Calu3 (cell line): ENCODE measurements at regions not wholly inside any gene's neighbourhood (a gene's known extent, or its start where the extent isn't known, plus 50 kb on each side); places are given as distances from the start of the nearest gene placed in this dataset.

ENCODE experiments used
- BruUV-seq: library from RNA; stranded (reverse); fragments of 400-500 nt; replicated peaks from 2 replicates; lab custom pipeline; 2021; lab: Mats Ljungman, UMichigan
- CTCF ChIA-PET: fragments of 300-600 bp; sonication (Branson Sonifier 250); formaldehyde crosslinking; loops from one replicate; lab custom pipeline; 2022; ENCODE audit warnings: antibody characterized with exemption; lab: Charles Lee
- DNase-seq: peaks from one replicate; pipeline ENCODE4 v3.0.0; 2022
- H3K27ac Mint-ChIP-seq: one replicate; pipeline ENCODE4 v1.8.0; 2022; ENCODE audit warnings: mixed read lengths; ENCODE audit not compliant: unreplicated experiment
- H3K27me3 Mint-ChIP-seq: one replicate; pipeline ENCODE4 v1.8.0; 2022; ENCODE audit warnings: mixed read lengths; ENCODE audit not compliant: unreplicated experiment
- H3K36me3 Mint-ChIP-seq: one replicate; pipeline ENCODE4 v1.8.0; 2022; ENCODE audit warnings: mild to moderate bottlenecking, moderate library complexity, mixed read lengths; ENCODE audit not compliant: insufficient read depth, unreplicated experiment
- H3K4me1 Mint-ChIP-seq: one replicate; pipeline ENCODE4 v1.8.0; 2022; ENCODE audit warnings: mild to moderate bottlenecking, low read depth, mixed read lengths; ENCODE audit not compliant: unreplicated experiment
- H3K4me3 Mint-ChIP-seq: one replicate; pipeline ENCODE4 v1.8.0; 2022; ENCODE audit warnings: mild to moderate bottlenecking, low read depth, moderate library complexity, mixed read lengths; ENCODE audit not compliant: unreplicated experiment
- H3K9me3 Mint-ChIP-seq: one replicate; pipeline ENCODE4 v1.8.0; 2022; ENCODE audit warnings: low read depth, mixed read lengths; ENCODE audit not compliant: unreplicated experiment
- intact Hi-C: fragments of 100-400 bp; cut with micrococcal nuclease; formaldehyde crosslinking; loops from one replicate; pipeline ENCODE4 v1.10.0; 2022; ENCODE audit not compliant: unreplicated experiment
- TF ChIP-seq, protein P1 (sequence below): fragments of 200-600 bp; IDR thresholded peaks from one replicate; pipeline ENCODE4 v1.8.0; 2022; ENCODE audit warnings: antibody characterized with exemption; ENCODE audit not compliant: unreplicated experiment

DNA sequence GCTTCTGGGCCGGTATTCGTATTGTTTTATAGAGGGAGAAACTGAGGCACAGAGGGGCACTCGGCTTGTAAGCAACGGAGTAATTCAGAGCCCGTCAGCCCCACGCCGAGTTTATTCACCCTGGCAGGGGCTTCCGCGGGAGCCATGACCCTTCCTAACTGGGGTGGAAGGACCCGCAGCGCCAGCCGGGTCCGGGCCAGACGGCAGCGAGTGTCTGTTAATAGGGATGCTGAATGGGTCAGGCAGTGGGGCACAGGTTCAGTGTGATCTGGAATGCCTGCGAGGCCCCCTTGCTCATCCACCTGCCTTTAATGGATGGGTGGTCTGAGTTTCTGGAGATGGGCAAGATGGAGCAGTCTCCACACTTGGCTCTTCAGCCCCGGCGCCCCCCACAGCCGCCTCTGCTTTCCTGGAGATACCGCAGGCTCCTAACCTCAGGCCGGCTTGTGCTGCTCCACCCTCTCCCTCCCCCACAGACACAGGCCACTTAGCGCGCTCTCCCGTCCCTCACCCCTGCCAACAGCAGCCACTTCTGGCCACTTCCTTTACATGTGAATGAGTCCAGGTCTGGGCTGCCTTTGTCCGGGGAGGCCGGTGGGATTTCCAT lies 147.1 kb downstream of the ERCC6L2 start:
- CTCF ChIA-PET: no interaction called here
- Mint-ChIP-seq H3K4me1 (no peaks in the 10 kb centered on the region), H3K4me3 (peak overlapping the region; percentile 53), H3K9me3 (peaks cover 4% of the 10 kb centered on the region), H3K27me3 (peaks cover 83% of the 10 kb centered on the region), H3K27ac (no peak overlapping the region), H3K36me3 (peaks cover 5% of the 10 kb centered on the region)
- TF ChIP-seq, protein P1, sequence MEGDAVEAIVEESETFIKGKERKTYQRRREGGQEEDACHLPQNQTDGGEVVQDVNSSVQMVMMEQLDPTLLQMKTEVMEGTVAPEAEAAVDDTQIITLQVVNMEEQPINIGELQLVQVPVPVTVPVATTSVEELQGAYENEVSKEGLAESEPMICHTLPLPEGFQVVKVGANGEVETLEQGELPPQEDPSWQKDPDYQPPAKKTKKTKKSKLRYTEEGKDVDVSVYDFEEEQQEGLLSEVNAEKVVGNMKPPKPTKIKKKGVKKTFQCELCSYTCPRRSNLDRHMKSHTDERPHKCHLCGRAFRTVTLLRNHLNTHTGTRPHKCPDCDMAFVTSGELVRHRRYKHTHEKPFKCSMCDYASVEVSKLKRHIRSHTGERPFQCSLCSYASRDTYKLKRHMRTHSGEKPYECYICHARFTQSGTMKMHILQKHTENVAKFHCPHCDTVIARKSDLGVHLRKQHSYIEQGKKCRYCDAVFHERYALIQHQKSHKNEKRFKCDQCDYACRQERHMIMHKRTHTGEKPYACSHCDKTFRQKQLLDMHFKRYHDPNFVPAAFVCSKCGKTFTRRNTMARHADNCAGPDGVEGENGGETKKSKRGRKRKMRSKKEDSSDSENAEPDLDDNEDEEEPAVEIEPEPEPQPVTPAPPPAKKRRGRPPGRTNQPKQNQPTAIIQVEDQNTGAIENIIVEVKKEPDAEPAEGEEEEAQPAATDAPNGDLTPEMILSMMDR: no peak
- DNase-seq: no peak
- BruUV-seq: no TSS peak
- intact Hi-C loops: no loop called here

DNA sequence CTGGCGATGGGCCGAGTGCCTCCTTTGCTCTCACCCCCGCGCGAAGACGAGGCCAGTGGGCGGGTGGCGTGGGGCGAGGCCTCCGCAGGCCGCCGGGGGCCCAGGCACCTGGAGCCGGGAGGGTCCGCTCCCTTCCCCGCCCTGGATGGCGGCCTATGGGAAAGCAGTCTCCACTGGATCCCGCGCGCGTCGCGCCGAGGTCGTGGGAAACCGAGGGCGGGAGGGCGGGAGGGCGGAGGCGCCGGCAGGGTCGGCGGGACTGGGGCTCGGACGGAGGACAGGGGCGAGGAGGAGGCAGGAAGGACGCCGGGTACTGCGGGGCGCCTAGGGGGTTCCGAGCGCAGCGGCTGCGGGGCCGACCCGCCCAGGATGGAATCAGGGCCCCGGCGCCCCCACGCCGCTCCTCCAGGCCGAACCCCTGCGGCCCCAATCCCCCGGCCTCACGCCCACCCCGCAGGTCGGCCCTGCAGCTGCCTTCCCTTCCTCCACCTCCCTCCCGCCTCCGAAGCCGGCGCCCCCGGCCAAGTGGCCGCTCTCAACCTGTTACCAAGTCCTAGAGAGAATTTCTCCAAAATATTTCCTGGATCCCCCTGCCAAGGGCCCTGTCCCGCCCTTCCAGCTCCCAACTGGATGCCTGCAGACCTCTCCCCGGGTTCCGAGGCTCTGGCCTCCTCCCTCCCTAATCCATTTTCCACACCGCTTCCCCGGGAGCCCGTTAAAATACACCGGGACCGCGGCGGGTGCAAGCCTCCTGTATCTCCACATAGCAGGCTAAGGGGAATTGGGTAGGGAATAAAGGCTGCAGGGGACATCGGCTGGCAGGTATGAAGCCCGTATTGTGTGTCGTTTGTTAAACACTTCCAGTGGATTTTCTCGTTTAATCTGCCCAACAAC lies 146.3 kb downstream of the ERCC6L2 start:
- TF ChIP-seq, protein P1: no peak
- no TSS peak for BruUV-seq
- intact Hi-C loops: no loop called here
- no peak overlapping the region for H3K27ac Mint-ChIP-seq
- peaks cover 5% of the 10 kb centered on the region for H3K36me3 Mint-ChIP-seq
- DNase-seq: no peak
- H3K9me3 Mint-ChIP-seq: peaks cover 3% of the 10 kb centered on the region
- peaks cover 77% of the 10 kb centered on the region for H3K27me3 Mint-ChIP-seq
- peak overlapping the region; percentile 77 for H3K4me3 Mint-ChIP-seq
- H3K4me1 Mint-ChIP-seq: no peaks in the 10 kb centered on the region
- CTCF ChIA-PET: no interaction called here

DNA sequence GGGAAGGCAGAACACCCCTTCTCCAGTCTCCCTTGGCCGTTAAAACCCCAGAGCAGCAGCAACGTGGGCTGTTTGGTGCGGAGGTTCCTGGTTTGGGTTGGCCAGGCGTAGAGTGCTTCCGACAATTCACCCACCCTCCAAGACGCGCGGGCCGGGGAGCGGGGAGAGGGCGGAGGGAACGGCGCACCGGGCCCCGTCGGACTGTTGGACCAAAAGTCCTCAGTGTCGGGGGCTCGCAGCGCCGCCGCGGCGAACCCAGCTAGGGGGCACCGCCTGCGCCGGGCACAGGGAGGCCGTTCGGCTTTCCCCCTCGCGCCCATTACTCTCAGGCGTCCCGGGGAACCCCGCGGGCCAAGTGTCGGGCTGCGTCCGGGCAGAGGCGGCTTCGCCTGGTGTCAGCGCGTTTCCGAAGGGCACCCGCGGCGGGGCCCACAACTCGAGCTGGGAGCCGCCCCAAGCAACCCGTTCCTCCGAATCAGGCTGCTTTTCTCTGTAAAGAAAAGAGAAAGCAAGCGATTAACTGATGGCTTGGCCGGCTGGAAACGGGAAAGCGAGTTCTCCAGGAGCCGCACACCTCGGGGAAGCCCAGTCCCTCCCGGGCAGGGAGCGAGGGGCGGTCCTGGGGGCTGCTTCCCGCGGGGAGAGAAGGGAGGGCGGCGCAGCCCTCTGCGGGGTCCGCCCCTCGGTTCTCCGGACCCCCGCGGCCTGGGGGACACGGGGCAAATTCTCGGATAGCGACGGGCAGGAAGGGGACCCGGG lies 145.5 kb downstream of the ERCC6L2 start:
- H3K36me3 Mint-ChIP-seq: peaks cover 5% of the 10 kb centered on the region
- H3K27ac Mint-ChIP-seq: no peak overlapping the region
- peaks cover 69% of the 10 kb centered on the region for H3K27me3 Mint-ChIP-seq
- H3K4me1 Mint-ChIP-seq: no peaks in the 10 kb centered on the region
- CTCF ChIA-PET: no interaction called here
- H3K4me3 Mint-ChIP-seq: peak overlapping the region; percentile 77
- intact Hi-C loops: no loop called here
- TF ChIP-seq, protein P1: no peak
- H3K9me3 Mint-ChIP-seq: no peaks in the 10 kb centered on the region
- BruUV-seq: no TSS peak
- peak; percentile 4 for DNase-seq

DNA sequence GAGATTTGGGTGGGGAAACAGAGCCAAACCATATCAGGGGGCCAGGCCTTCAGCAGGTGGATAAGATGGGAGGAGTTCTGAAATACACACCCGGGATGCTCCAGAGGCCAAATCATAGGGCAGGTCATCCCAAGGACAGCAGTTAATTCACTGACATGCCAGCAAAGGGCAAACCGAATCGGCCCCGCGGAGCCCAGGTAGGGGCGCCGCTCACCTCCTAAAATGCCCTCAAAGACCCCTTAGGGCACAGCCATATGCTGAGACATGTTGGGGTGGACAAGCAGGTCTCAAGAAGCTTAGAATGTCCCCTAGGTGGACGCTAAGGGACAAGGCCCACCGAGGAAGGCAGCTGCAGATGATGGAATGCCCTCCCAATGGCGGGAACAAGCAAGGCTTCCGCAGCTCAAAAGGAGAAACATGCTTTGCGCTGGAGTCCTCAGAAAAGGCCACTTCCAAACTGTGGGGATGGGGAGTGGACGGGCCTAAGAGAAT lies 144.9 kb downstream of the ERCC6L2 start:
- peaks cover 62% of the 10 kb centered on the region for H3K27me3 Mint-ChIP-seq
- peak overlapping the region; percentile 77 for H3K4me3 Mint-ChIP-seq
- intact Hi-C loops: no loop called here

More for the DNA sequence above, 144.9 kb downstream of the ERCC6L2 start:
- no TSS peak for BruUV-seq
- CTCF ChIA-PET: no interaction called here
- DNase-seq: no peak
- H3K27ac Mint-ChIP-seq: no peak overlapping the region
- H3K4me1 Mint-ChIP-seq: no peaks in the 10 kb centered on the region
- peaks cover 5% of the 10 kb centered on the region for H3K36me3 Mint-ChIP-seq
- no peaks in the 10 kb centered on the region for H3K9me3 Mint-ChIP-seq
- TF ChIP-seq, protein P1: no peak
